ENCODE measurements at regions not wholly inside any gene's neighbourhood (a gene's known extent, or its start where the extent isn't known, plus 50 kb on each side); places are given as distances from the start of the nearest gene placed in this dataset.

DNA sequence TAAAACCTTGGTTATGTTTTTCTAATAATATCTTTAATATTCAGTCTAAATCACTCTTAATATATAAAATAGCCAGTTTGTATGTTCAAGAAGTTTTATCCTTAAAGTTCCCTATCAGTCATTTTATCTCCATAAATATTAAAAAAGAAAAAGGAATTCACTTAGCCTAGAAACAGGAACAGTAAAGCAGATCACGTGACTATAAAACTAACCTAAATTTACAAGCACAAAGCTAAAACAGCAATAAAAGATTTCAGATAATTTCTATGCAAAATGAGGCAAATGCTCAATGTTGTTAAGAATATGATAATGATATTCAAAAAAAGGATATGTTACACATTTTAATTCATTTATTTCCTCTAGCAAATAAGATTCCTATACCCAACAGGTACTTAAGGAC lies 57.1 kb upstream of the TNIP3 start:
- TF ChIP-seq, protein P1, sequence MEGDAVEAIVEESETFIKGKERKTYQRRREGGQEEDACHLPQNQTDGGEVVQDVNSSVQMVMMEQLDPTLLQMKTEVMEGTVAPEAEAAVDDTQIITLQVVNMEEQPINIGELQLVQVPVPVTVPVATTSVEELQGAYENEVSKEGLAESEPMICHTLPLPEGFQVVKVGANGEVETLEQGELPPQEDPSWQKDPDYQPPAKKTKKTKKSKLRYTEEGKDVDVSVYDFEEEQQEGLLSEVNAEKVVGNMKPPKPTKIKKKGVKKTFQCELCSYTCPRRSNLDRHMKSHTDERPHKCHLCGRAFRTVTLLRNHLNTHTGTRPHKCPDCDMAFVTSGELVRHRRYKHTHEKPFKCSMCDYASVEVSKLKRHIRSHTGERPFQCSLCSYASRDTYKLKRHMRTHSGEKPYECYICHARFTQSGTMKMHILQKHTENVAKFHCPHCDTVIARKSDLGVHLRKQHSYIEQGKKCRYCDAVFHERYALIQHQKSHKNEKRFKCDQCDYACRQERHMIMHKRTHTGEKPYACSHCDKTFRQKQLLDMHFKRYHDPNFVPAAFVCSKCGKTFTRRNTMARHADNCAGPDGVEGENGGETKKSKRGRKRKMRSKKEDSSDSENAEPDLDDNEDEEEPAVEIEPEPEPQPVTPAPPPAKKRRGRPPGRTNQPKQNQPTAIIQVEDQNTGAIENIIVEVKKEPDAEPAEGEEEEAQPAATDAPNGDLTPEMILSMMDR (IDR thresholded peaks at IDR 0.05; ENCODE audit: low read depth, low read length): no peak

DNA sequence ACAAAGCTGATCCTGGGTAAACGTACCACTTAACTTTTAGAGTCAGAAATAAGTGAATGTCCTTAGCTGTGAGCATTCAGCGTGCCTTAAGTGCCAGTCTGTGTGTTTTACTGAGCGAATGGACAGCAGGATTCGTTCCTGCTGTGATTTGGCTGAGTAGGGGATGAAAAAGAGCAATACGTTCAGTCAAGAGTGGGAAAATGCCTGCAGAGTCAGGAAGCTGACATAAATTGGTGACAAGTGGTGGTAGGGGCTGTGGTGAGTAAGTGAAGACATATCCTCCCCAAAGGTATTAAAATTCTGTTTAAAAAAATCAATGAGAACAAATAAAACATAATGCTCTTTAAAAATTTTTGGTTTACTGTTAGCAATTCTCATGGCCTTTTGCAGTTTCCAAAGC lies 56.6 kb upstream of the TNIP3 start:
- H3K27me3 ChIP-seq (ENCODE audit: control insufficient read depth, insufficient read depth, low read length): no peaks in the 10 kb centered on the region
- ChIA-PET POLR2A (no interaction called here), CTCF (interaction anchor here (4.5 kb wide), 1 partner anchor 28 kb away, joined by 38 read pairs; no protein-coding TSS in a partner anchor)
- no peak overlapping the region for H3K4me3 ChIP-seq (ENCODE audit: low read depth, low read length)
- DNase-seq (ENCODE audit: low read depth, low spot score): no peak
- no peaks in the 10 kb centered on the region for H3K9me3 ChIP-seq (ENCODE audit: control insufficient read depth, insufficient read depth, low read length)
- TF ChIP-seq, protein P1 (IDR thresholded peaks at IDR 0.05; ENCODE audit: low read depth, low read length): no peak
- H3K27ac ChIP-seq (ENCODE audit: low read depth, low read length): no peak overlapping the region

More for the DNA sequence above, 57.1 kb upstream of the TNIP3 start:
- ChIA-PET POLR2A (no interaction called here), CTCF (interaction anchor here (0.8 to 4.5 kb wide), 2 partner anchors 23 to 29 kb away, joined by 4 to 38 read pairs; no protein-coding TSS in a partner anchor)
- Histone ChIP-seq H3K4me3 (ENCODE audit: low read depth, low read length) (no peak overlapping the region), H3K9me3 (ENCODE audit: control insufficient read depth, insufficient read depth, low read length) (no peaks in the 10 kb centered on the region), H3K27ac (ENCODE audit: low read depth, low read length) (no peak overlapping the region), H3K27me3 (ENCODE audit: control insufficient read depth, insufficient read depth, low read length) (no peaks in the 10 kb centered on the region)
- no peak for DNase-seq (ENCODE audit: low read depth, low spot score)

DNA sequence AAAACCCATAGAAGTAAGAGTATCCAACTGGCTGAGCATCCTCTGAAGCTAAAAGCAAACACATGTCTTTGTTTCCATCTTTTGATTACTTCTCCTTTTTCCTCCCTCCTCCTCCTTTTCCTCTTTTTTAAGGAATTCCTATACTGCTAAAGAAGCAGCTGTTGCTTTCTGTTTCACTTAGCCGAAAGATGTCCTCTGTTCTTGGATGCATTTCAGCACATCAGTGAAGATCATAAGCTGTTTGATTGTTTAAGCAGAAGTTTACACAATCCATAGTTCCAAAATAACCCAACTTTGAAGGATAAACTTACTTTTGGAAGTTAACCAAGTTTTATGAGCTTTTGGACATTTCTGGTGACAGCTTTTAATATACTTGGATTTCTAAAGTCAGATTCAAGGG lies 55.1 kb upstream of the TNIP3 start:
- CTCF ChIA-PET: interaction anchor here (0.8 to 4.5 kb wide), 3 partner anchors 27 to 148 kb away, joined by 3 to 38 read pairs (median 6); no protein-coding TSS in a partner anchor
- H3K4me3 ChIP-seq (ENCODE audit: low read depth, low read length): no peak overlapping the region; the same call in 1 of the 2 replicates
- no peak for DNase-seq (ENCODE audit: low read depth, low spot score)

DNA sequence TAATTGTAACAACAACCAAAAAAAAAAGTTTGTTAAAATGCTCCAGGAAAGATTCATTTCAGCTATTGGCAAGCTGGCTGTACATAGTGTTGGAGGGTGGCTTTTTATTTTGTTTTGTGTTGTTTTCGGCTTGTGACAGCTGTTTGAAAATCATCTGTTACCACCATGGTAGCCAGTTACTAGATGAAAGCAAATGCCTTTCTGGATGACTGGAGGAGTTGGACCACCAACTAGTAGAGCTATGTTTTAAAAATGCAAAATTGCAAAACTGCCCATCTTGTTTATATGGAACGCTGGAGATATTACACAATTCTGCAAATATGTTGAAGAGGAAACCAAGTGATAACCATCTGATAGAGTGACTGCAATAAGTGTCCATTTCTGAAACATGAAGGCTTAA lies 53.2 kb upstream of the TNIP3 start:
- CTCF ChIA-PET: interaction anchor here (1.0 to 2.8 kb wide), 3 partner anchors 20 to 35 kb away, joined by 3 to 21 read pairs (median 8); no protein-coding TSS in a partner anchor

More for the DNA sequence above, 55.1 kb upstream of the TNIP3 start:
- Histone ChIP-seq H3K27ac (ENCODE audit: low read depth, low read length) (no peak overlapping the region), H3K9me3 (ENCODE audit: control insufficient read depth, insufficient read depth, low read length) (no peaks in the 10 kb centered on the region), H3K27me3 (ENCODE audit: control insufficient read depth, insufficient read depth, low read length) (no peaks in the 10 kb centered on the region)
- POLR2A ChIA-PET: no interaction called here
- TF ChIP-seq, protein P1 (IDR thresholded peaks at IDR 0.05; ENCODE audit: low read depth, low read length): no peak

DNA sequence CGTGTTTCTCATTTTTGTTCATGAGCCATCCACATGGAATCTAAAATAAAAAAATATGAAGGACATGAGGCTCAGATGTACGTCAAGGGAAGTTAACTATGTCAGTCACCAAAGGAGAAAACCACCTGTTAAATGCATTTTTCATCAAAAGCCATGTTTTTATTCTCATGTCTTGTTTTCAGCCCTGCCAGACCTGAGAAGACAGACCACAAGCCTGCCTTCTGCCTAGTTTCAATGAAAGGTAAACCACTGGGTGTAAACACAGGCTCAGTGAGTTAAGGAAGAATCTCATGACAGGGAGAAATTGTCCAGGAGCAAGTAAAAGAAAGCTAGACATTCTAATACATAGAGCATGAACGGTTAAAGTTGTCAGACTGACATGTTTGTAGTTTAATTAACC lies 52.3 kb upstream of the TNIP3 start:
- ChIA-PET POLR2A (no interaction called here), CTCF (interaction anchor here (1.6 to 2.8 kb wide), 2 partner anchors 24 to 36 kb away, joined by 8 to 21 read pairs; no protein-coding TSS in a partner anchor)
- DNase-seq (ENCODE audit: low read depth, low spot score): no peak

More for the DNA sequence above, 53.2 kb upstream of the TNIP3 start:
- Histone ChIP-seq H3K9me3 (ENCODE audit: control insufficient read depth, insufficient read depth, low read length) (no peaks in the 10 kb centered on the region), H3K27me3 (ENCODE audit: control insufficient read depth, insufficient read depth, low read length) (no peaks in the 10 kb centered on the region), H3K4me3 (ENCODE audit: low read depth, low read length) (no peak overlapping the region), H3K27ac (ENCODE audit: low read depth, low read length) (no peak overlapping the region)
- POLR2A ChIA-PET: no interaction called here
- peak; percentile 13 for DNase-seq (ENCODE audit: low read depth, low spot score)
- TF ChIP-seq, protein P1 (IDR thresholded peaks at IDR 0.05; ENCODE audit: low read depth, low read length): no peak

More for the DNA sequence above, 52.3 kb upstream of the TNIP3 start:
- no peak overlapping the region for H3K4me3 ChIP-seq (ENCODE audit: low read depth, low read length)
- no peak overlapping the region for H3K27ac ChIP-seq (ENCODE audit: low read depth, low read length)
- H3K27me3 ChIP-seq (ENCODE audit: control insufficient read depth, insufficient read depth, low read length): no peaks in the 10 kb centered on the region
- H3K9me3 ChIP-seq (ENCODE audit: control insufficient read depth, insufficient read depth, low read length): no peaks in the 10 kb centered on the region
- TF ChIP-seq, protein P1 (IDR thresholded peaks at IDR 0.05; ENCODE audit: low read depth, low read length): no peak
